SU-DHL-6 (cell line): ENCODE measurements at regions not wholly inside any gene's neighbourhood (a gene's known extent, or its start where the extent isn't known, plus 50 kb on each side); places are given as distances from the start of the nearest gene placed in this dataset.

ENCODE experiments used
- H2AFZ ChIP-seq: fragments of 200-600 bp; sonication (generic); 2 replicates; pipeline ENCODE4 v1.6.1; 2014; ENCODE audit warnings: low read depth, mild to moderate bottlenecking, moderate library complexity, mixed read lengths, antibody characterized with exemption, low read length; ENCODE audit not compliant: severe bottlenecking
- H3F3A ChIP-seq: fragments of 200-600 bp; shearing (Covaris generic); 2 replicates; pipeline ENCODE4 v1.6.0; 2016; ENCODE audit warnings: antibody characterized with exemption, mild to moderate bottlenecking; ENCODE audit not compliant: insufficient read depth
- H3K27ac ChIP-seq: fragments of 200-600 bp; sonication (generic); 2 replicates; pipeline ENCODE4 v1.5.1; 2016; ENCODE audit warnings: low read depth, mild to moderate bottlenecking, low read length, moderate library complexity, mixed read lengths
- H3K27me3 ChIP-seq: fragments of 200-600 bp; sonication (generic), shearing (Covaris generic); 2 replicates; pipeline ENCODE4 v1.6.0; 2014; ENCODE audit warnings: mild to moderate bottlenecking, low read length
- H3K36me3 ChIP-seq: fragments of 200-600 bp; sonication (generic); 2 replicates; pipeline ENCODE4 v1.6.1; 2014; ENCODE audit warnings: mild to moderate bottlenecking, low read length, mixed read lengths
- H3K4me2 ChIP-seq: fragments of 300-600, 200-600 bp; shearing (Covaris generic), sonication (generic); 2 replicates; pipeline ENCODE4 v1.6.0; 2014; ENCODE audit warnings: low read length, low read depth, mild to moderate bottlenecking; ENCODE audit not compliant: poor library complexity, severe bottlenecking
- H3K4me3 ChIP-seq: fragments of 200-600 bp; sonication (generic); 2 replicates; pipeline ENCODE4 v1.5.1; 2014; ENCODE audit warnings: antibody characterized with exemption, low read length, mild to moderate bottlenecking, mixed read lengths; ENCODE audit not compliant: insufficient read depth, poor library complexity, severe bottlenecking
- H3K79me2 ChIP-seq: fragments of 200-600 bp; sonication (generic); 2 replicates; pipeline ENCODE4 v1.6.1; 2014; ENCODE audit warnings: mild to moderate bottlenecking, low read length, moderate library complexity; ENCODE audit not compliant: insufficient read depth
- H3K9ac ChIP-seq: fragments of 200-600 bp; sonication (generic); 2 replicates; pipeline ENCODE4 v1.7.0; 2014; ENCODE audit warnings: mild to moderate bottlenecking, low read length
- H3K9me2 ChIP-seq: fragments of 200-600 bp; sonication (generic); replicated peaks from 2 replicates; pipeline ENCODE4 v1.6.1; 2014; ENCODE audit warnings: low read length; ENCODE audit not compliant: insufficient read depth
- H3K9me3 ChIP-seq: fragments of 200-600 bp; sonication (generic); 2 replicates; pipeline ENCODE4 v1.6.1; 2014; ENCODE audit warnings: low read length, mixed read lengths; ENCODE audit not compliant: insufficient read depth
- H4K20me1 ChIP-seq: fragments of 200-600 bp; sonication (generic); 2 replicates; pipeline ENCODE4 v1.6.1; 2014; ENCODE audit warnings: low read depth, mild to moderate bottlenecking, antibody characterized with exemption, low read length, moderate library complexity, mixed read lengths
- EZH2phosphoT487 ChIP-seq: fragments of 200-600 bp; sonication (generic), shearing (Covaris generic); conservative IDR thresholded peaks from 2 replicates; pipeline ENCODE4 v1.6.1; 2018; ENCODE audit warnings: mild to moderate bottlenecking, antibody characterized with exemption, low read length, moderate library complexity, mixed read lengths
- TF ChIP-seq, protein P1 (sequence below): fragments of 200-600 bp; sonication (generic); IDR thresholded peaks from one replicate; pipeline ENCODE4 v1.5.1; 2017; ENCODE audit warnings: antibody characterized with exemption, mild to moderate bottlenecking, low read length, moderate library complexity; ENCODE audit not compliant: insufficient read depth, poor library complexity, severe bottlenecking

DNA sequence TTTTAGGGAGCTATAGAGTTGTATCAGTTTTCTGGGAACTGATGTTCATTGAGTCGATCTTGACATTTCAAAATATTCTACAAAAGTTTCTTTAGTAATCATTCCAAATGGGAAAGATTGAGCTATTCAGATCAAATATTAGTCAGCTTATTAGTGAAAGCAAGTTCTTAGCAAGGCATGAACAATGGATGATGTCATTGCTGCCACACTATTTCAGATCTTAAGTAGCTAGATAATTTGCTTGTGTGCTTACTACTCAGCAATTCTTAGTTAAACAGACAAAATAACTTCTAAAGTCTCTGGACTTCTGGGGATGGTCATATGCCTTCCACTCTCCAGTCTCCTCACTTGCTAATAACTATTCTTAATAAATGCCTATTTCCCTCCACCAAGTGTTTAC is 69.0 kb upstream of the CDH8 start:
- H3K4me2 ChIP-seq = no peak overlapping the region
- no peaks in the 10 kb centered on the region for H4K20me1 ChIP-seq
- H3K27ac ChIP-seq = no peak overlapping the region
- no peaks in the 10 kb centered on the region for H3K9me3 ChIP-seq
- H3K4me3 ChIP-seq = no peak overlapping the region
- no peaks in the 10 kb centered on the region for H3K36me3 ChIP-seq
- no peak for TF ChIP-seq EZH2phosphoT487
- TF ChIP-seq, protein P1, sequence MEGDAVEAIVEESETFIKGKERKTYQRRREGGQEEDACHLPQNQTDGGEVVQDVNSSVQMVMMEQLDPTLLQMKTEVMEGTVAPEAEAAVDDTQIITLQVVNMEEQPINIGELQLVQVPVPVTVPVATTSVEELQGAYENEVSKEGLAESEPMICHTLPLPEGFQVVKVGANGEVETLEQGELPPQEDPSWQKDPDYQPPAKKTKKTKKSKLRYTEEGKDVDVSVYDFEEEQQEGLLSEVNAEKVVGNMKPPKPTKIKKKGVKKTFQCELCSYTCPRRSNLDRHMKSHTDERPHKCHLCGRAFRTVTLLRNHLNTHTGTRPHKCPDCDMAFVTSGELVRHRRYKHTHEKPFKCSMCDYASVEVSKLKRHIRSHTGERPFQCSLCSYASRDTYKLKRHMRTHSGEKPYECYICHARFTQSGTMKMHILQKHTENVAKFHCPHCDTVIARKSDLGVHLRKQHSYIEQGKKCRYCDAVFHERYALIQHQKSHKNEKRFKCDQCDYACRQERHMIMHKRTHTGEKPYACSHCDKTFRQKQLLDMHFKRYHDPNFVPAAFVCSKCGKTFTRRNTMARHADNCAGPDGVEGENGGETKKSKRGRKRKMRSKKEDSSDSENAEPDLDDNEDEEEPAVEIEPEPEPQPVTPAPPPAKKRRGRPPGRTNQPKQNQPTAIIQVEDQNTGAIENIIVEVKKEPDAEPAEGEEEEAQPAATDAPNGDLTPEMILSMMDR = no peak
- no peak overlapping the region for H3K9ac ChIP-seq
- no peak overlapping the region for H2AFZ ChIP-seq
- H3K9me2 ChIP-seq = no peaks in the 10 kb centered on the region
- H3K79me2 ChIP-seq = no peaks in the 10 kb centered on the region
- no peaks in the 10 kb centered on the region for H3F3A ChIP-seq
- H3K27me3 ChIP-seq = no peaks in the 10 kb centered on the region

DNA sequence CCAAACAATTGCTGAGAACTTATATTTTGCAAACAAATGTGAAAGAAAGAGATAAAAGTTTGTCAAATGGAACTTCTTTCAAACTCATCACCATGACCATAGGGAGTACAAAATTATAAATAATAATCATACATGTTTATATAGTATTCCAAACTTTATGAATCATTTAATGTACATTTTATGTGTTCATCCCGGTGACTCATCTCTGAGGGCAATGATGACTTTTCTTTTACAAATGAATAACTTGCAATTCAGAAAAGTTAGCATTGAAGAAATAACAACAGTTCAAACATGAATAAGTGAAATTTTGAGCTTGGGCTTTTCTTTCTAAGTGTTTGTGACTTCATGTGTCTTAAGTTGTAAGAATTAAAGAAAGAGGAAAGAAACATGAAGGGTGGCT is 66.3 kb upstream of the CDH8 start:
- TF ChIP-seq EZH2phosphoT487 = no peak
- TF ChIP-seq, protein P1 = no peak

DNA sequence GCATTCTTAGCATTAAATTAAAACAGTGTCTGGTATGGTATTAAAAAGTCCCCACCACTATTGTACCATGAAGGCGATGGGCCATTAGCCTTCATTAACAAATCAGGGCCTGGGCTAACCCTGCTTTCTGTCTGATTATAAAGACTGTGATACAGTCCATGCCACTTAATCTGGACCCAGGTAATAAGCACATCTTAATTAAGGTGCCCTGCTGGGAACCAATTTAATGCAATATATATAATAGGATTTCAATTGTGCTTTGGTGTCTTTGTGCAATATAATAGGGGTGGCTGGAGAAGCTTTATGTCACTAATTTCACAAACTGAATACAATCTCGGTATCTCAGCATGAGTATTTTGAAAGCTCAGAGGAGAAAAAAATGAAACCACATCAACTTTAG is 64.4 kb upstream of the CDH8 start:
- TF ChIP-seq, protein P1 = no peak
- TF ChIP-seq EZH2phosphoT487 = no peak
- H3K27me3 ChIP-seq = no peaks in the 10 kb centered on the region
- H3K4me3 ChIP-seq = no peak overlapping the region
- no peaks in the 10 kb centered on the region for H3K9me2 ChIP-seq
- H3K9ac ChIP-seq = no peak overlapping the region
- H2AFZ ChIP-seq = no peak overlapping the region
- no peaks in the 10 kb centered on the region for H3K36me3 ChIP-seq
- no peaks in the 10 kb centered on the region for H3K79me2 ChIP-seq
- H4K20me1 ChIP-seq = no peaks in the 10 kb centered on the region
- H3K9me3 ChIP-seq = no peaks in the 10 kb centered on the region
- H3K27ac ChIP-seq = no peak overlapping the region
- no peak overlapping the region for H3K4me2 ChIP-seq
- H3F3A ChIP-seq = no peaks in the 10 kb centered on the region

More for the DNA sequence above, 66.3 kb upstream of the CDH8 start:
- Histone ChIP-seq H3F3A (no peaks in the 10 kb centered on the region), H3K79me2 (no peaks in the 10 kb centered on the region), H2AFZ (no peak overlapping the region), H3K27ac (no peak overlapping the region), H4K20me1 (no peaks in the 10 kb centered on the region), H3K4me3 (no peak overlapping the region), H3K27me3 (no peaks in the 10 kb centered on the region), H3K4me2 (no peak overlapping the region), H3K9me3 (no peaks in the 10 kb centered on the region), H3K36me3 (no peaks in the 10 kb centered on the region), H3K9me2 (no peaks in the 10 kb centered on the region), H3K9ac (no peak overlapping the region)

DNA sequence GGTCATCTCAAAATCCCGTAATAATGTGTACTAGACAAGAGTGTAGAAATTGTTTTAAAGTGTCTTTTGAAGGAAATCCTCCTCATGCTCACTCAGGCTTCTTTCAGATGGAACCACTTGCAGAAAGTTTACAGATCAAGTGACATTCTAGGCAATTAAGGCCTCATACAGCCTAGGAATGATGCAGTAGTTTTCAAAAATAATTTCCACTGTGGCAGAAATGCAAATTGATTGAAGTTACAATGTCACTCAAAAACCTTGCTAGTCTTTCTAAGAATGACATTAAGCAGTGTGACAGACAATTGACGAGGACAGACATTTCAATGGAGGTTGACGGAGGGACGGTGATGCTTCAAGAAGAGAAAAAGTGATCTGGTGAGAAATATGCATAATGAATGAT is 53.5 kb upstream of the CDH8 start:
- H3K27ac ChIP-seq = no peak overlapping the region
- no peak for TF ChIP-seq EZH2phosphoT487
- TF ChIP-seq, protein P1 = no peak
- H2AFZ ChIP-seq = no peak overlapping the region
- H3K27me3 ChIP-seq = no peaks in the 10 kb centered on the region
- H3K36me3 ChIP-seq = no peaks in the 10 kb centered on the region
- no peaks in the 10 kb centered on the region for H3K79me2 ChIP-seq
- no peak overlapping the region for H3K9ac ChIP-seq
- H3K9me3 ChIP-seq = no peaks in the 10 kb centered on the region
- no peaks in the 10 kb centered on the region for H3F3A ChIP-seq
- H3K4me3 ChIP-seq = no peak overlapping the region
- no peaks in the 10 kb centered on the region for H3K9me2 ChIP-seq
- no peak overlapping the region for H3K4me2 ChIP-seq
- no peaks in the 10 kb centered on the region for H4K20me1 ChIP-seq
